ENCODE measurements at regions not wholly inside any gene's neighbourhood (a gene's known extent, or its start where the extent isn't known, plus 50 kb on each side); places are given as distances from the start of the nearest gene placed in this dataset.

- H3K36me3 Mint-ChIP-seq = no peaks in the 10 kb centered on the region
- Histone ChIP-seq H3K4me3 (ENCODE audit: low read length) (no peak overlapping the region), H3K27ac (ENCODE audit: low read depth, low read length) (no peak overlapping the region), H3K36me3 (ENCODE audit: insufficient read depth, low read length) (no peaks in the 10 kb centered on the region), H3K4me1 (ENCODE audit: insufficient read depth, low read length) (no peaks in the 10 kb centered on the region), H3K27me3 (ENCODE audit: insufficient read depth, low read length, poor library complexity, severe bottlenecking) (no peaks in the 10 kb centered on the region), H3K9me3 (ENCODE audit: low read length) (no peaks in the 10 kb centered on the region)
- no peaks in the 10 kb centered on the region for H3K4me1 Mint-ChIP-seq
- no peak overlapping the region for H3K4me3 Mint-ChIP-seq
- H3K27ac Mint-ChIP-seq = no peak overlapping the region
- H3K9me3 Mint-ChIP-seq = peaks cover 0 to 6% (median 0%) of the 10 kb centered on the region in 5 donors
- POLR2A ChIA-PET = no interaction called here
- peaks cover 6 to 27% of the 10 kb centered on the region in 2 donors for H3K27me3 Mint-ChIP-seq
- no peak for DNase-seq
- CTCF ChIA-PET = no interaction called here
Observed at GRCh38 chr1:165119086-165119485, 237.4 kb downstream of the LMX1A start.

GRCh38 chr1:165117482-165117881 lies 239.0 kb downstream of the LMX1A start:
- POLR2A ChIA-PET = no interaction called here
- peaks cover 6 to 24% of the 10 kb centered on the region in 2 donors for H3K27me3 Mint-ChIP-seq
- CTCF ChIA-PET = no interaction called here

GRCh38 chr1:165116732-165117131 lies 239.8 kb downstream of the LMX1A start:
- ChIA-PET POLR2A (no interaction called here), CTCF (no interaction called here)
- no peaks in the 10 kb centered on the region for H3K36me3 Mint-ChIP-seq
- H3K4me3 ChIP-seq (ENCODE audit: low read length) = no peak overlapping the region
- no peaks in the 10 kb centered on the region for H3K9me3 ChIP-seq (ENCODE audit: low read length)
- no peaks in the 10 kb centered on the region for H3K27me3 ChIP-seq (ENCODE audit: insufficient read depth, low read length, poor library complexity, severe bottlenecking)
- H3K4me1 ChIP-seq (ENCODE audit: insufficient read depth, low read length) = no peaks in the 10 kb centered on the region
- H3K36me3 ChIP-seq (ENCODE audit: insufficient read depth, low read length) = no peaks in the 10 kb centered on the region
- no peak for DNase-seq
- no peaks in the 10 kb centered on the region for H3K4me1 Mint-ChIP-seq
- no peak overlapping the region for H3K27ac ChIP-seq (ENCODE audit: low read depth, low read length)
- no peak overlapping the region for H3K4me3 Mint-ChIP-seq
- H3K27me3 Mint-ChIP-seq = peaks cover 6 to 28% of the 10 kb centered on the region in 2 donors
- H3K9me3 Mint-ChIP-seq = peaks cover 0 to 6% (median 0%) of the 10 kb centered on the region in 5 donors
- no peak overlapping the region for H3K27ac Mint-ChIP-seq

More at GRCh38 chr1:165117482-165117881, 239.0 kb downstream of the LMX1A start:
- no peak for DNase-seq
- Mint-ChIP-seq H3K4me1 (no peaks in the 10 kb centered on the region), H3K9me3 (peaks cover 0 to 6% (median 0%) of the 10 kb centered on the region in 5 donors), H3K4me3 (no peak overlapping the region), H3K36me3 (no peaks in the 10 kb centered on the region), H3K27ac (no peak overlapping the region)
- H3K36me3 ChIP-seq (ENCODE audit: insufficient read depth, low read length) = no peaks in the 10 kb centered on the region
- H3K27ac ChIP-seq (ENCODE audit: low read depth, low read length) = no peak overlapping the region
- H3K4me1 ChIP-seq (ENCODE audit: insufficient read depth, low read length) = no peaks in the 10 kb centered on the region
- H3K4me3 ChIP-seq (ENCODE audit: low read length) = no peak overlapping the region
- no peaks in the 10 kb centered on the region for H3K27me3 ChIP-seq (ENCODE audit: insufficient read depth, low read length, poor library complexity, severe bottlenecking)
- H3K9me3 ChIP-seq (ENCODE audit: low read length) = no peaks in the 10 kb centered on the region

DNA sequence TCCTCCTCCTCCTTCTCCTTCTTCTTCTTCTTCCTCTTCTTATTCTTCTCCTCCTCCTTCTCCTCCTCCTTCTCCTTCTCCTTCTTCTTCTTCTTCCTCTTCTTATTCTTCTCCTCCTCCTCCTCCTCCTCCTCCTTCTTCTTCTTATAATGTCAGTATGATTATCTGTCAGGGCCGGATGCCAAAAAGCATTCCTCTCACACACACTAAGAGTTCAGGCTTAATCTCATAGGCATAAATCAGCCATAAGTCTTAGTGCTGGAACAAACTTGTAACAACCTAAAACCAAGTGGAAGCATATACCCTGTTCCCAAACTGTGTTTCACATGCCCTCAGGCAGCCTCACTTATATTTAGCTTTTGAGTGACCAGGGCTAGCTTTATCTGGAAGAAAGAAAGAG lies 240.3 kb downstream of the LMX1A start:
- H3K4me1 ChIP-seq (ENCODE audit: insufficient read depth, low read length) = no peaks in the 10 kb centered on the region
- H3K36me3 Mint-ChIP-seq = no peaks in the 10 kb centered on the region
- no peaks in the 10 kb centered on the region for H3K9me3 ChIP-seq (ENCODE audit: low read length)
- H3K27me3 ChIP-seq (ENCODE audit: insufficient read depth, low read length, poor library complexity, severe bottlenecking) = no peaks in the 10 kb centered on the region
- H3K36me3 ChIP-seq (ENCODE audit: insufficient read depth, low read length) = no peaks in the 10 kb centered on the region
- H3K9me3 Mint-ChIP-seq = peaks cover 0 to 6% (median 0%) of the 10 kb centered on the region in 5 donors
- H3K4me3 Mint-ChIP-seq = no peak overlapping the region
- H3K27ac ChIP-seq (ENCODE audit: low read depth, low read length) = no peak overlapping the region
- no peak overlapping the region for H3K27ac Mint-ChIP-seq
- DNase-seq = no peak
- H3K27me3 Mint-ChIP-seq = peaks cover 6 to 28% of the 10 kb centered on the region in 2 donors
- ChIA-PET POLR2A (no interaction called here), CTCF (no interaction called here)
- H3K4me3 ChIP-seq (ENCODE audit: low read length) = no peak overlapping the region
- no peaks in the 10 kb centered on the region for H3K4me1 Mint-ChIP-seq

DNA sequence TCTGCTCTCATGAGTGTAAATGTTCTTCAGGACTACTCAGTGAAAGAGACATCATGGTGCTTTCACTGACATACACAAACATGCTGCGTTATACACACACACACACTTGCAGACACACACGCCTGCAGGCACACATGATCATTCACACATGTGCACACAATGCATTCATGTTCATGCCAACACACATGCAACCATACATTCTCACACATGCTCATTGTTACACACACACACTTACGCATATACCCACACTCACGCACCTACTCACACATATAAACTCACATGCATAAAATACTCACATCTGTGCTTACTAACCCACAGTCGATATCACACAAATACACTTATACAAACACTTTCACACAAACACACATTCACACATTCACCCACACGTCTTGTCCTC lies 241.6 kb downstream of the LMX1A start:
- Mint-ChIP-seq H3K27me3 (peaks cover 6 to 25% of the 10 kb centered on the region in 2 donors), H3K36me3 (no peaks in the 10 kb centered on the region), H3K9me3 (peaks cover 0 to 6% (median 0%) of the 10 kb centered on the region in 5 donors), H3K4me3 (no peak overlapping the region), H3K27ac (no peak overlapping the region), H3K4me1 (no peaks in the 10 kb centered on the region)
- Histone ChIP-seq H3K4me1 (ENCODE audit: insufficient read depth, low read length) (no peaks in the 10 kb centered on the region), H3K9me3 (ENCODE audit: low read length) (no peaks in the 10 kb centered on the region), H3K36me3 (ENCODE audit: insufficient read depth, low read length) (no peaks in the 10 kb centered on the region), H3K4me3 (ENCODE audit: low read length) (no peak overlapping the region), H3K27me3 (ENCODE audit: insufficient read depth, low read length, poor library complexity, severe bottlenecking) (no peaks in the 10 kb centered on the region), H3K27ac (ENCODE audit: low read depth, low read length) (no peak overlapping the region)
- POLR2A ChIA-PET = no interaction called here
- no peak for DNase-seq
- CTCF ChIA-PET = no interaction called here

DNA sequence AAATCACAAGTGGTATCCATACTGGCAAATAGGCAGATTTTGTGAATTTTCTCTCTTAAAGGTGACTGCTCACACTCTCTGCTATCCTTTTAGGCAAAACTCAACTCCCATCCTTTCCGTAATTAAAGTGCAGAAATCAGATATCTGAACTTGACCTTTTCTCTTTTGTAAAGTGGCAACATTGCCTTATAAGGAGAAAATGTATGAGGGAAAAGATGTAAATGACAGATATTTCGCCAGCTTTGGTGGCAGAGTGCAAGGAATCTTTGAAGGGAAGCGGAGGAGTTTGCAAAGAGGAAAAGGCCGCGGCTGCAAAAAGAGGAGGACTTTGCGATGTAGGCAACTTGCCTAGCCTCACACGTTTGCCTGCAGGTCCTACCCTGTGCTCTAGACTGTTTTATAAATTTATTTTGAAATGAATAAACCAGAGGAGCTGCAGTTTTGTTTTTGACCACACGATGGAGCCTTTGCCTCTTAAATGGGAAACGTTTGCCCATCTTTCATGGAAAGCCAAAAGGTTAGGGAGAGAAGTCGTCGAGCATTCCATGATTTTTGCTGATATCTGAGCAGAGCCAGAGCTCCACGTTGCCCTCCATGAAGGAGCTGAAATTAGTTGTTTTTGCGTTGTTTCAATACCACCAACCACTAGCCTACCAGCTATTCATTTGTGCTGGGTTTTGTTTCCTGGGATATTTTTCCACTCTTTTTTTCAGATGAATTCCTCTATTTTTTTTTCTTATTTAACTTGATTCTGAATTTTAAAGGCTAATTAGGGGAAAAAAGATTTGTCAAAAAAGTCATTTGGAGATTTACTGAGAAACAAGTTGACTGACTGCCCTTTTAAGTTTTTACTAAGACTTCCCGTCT lies 242.3 kb downstream of the LMX1A start:
- Mint-ChIP-seq H3K36me3 (no peaks in the 10 kb centered on the region), H3K27ac (no peak overlapping the region), H3K4me1 (no peaks in the 10 kb centered on the region), H3K9me3 (peaks cover 0 to 6% (median 0%) of the 10 kb centered on the region in 5 donors), H3K4me3 (no peak overlapping the region), H3K27me3 (peaks cover 5 to 20% of the 10 kb centered on the region in 2 donors)
- DNase-seq = no peak
- H3K36me3 ChIP-seq (ENCODE audit: insufficient read depth, low read length) = no peaks in the 10 kb centered on the region
- H3K9me3 ChIP-seq (ENCODE audit: low read length) = no peaks in the 10 kb centered on the region
- no peak overlapping the region for H3K27ac ChIP-seq (ENCODE audit: low read depth, low read length)
- ChIA-PET CTCF (no interaction called here), POLR2A (no interaction called here)
- no peaks in the 10 kb centered on the region for H3K27me3 ChIP-seq (ENCODE audit: insufficient read depth, low read length, poor library complexity, severe bottlenecking)
- H3K4me1 ChIP-seq (ENCODE audit: insufficient read depth, low read length) = no peaks in the 10 kb centered on the region
- H3K4me3 ChIP-seq (ENCODE audit: low read length) = no peak overlapping the region

- peaks cover 0 to 2% (median 0%) of the 10 kb centered on the region in 5 donors for H3K9me3 Mint-ChIP-seq
- Histone ChIP-seq H3K4me3 (ENCODE audit: low read length) (no peak overlapping the region), H3K27ac (ENCODE audit: low read depth, low read length) (no peak overlapping the region), H3K27me3 (ENCODE audit: insufficient read depth, low read length, poor library complexity, severe bottlenecking) (no peaks in the 10 kb centered on the region), H3K9me3 (ENCODE audit: low read length) (no peaks in the 10 kb centered on the region), H3K36me3 (ENCODE audit: insufficient read depth, low read length) (no peaks in the 10 kb centered on the region), H3K4me1 (ENCODE audit: insufficient read depth, low read length) (no peaks in the 10 kb centered on the region)
- H3K36me3 Mint-ChIP-seq = no peaks in the 10 kb centered on the region
- ChIA-PET POLR2A (no interaction called here), CTCF (no interaction called here)
- H3K27me3 Mint-ChIP-seq = peaks cover 0 to 10% of the 10 kb centered on the region in 2 donors
- DNase-seq = no peak
- H3K4me1 Mint-ChIP-seq = no peaks in the 10 kb centered on the region
- H3K27ac Mint-ChIP-seq = no peak overlapping the region
- H3K4me3 Mint-ChIP-seq = no peak overlapping the region
Observed at GRCh38 chr1:165112260-165112659, 244.3 kb downstream of the LMX1A start.

- Histone ChIP-seq H3K36me3 (ENCODE audit: insufficient read depth, low read length) (no peaks in the 10 kb centered on the region), H3K27ac (ENCODE audit: low read depth, low read length) (no peak overlapping the region), H3K4me1 (ENCODE audit: insufficient read depth, low read length) (no peaks in the 10 kb centered on the region), H3K27me3 (ENCODE audit: insufficient read depth, low read length, poor library complexity, severe bottlenecking) (no peaks in the 10 kb centered on the region), H3K4me3 (ENCODE audit: low read length) (no peak overlapping the region), H3K9me3 (ENCODE audit: low read length) (no peaks in the 10 kb centered on the region)
- CTCF ChIA-PET = no interaction called here
- H3K4me1 Mint-ChIP-seq = no peaks in the 10 kb centered on the region
- H3K4me3 Mint-ChIP-seq = no peak overlapping the region
- peaks cover 0 to 9% (median 0%) of the 10 kb centered on the region in 5 donors for H3K9me3 Mint-ChIP-seq
- DNase-seq = no peak
- no peaks in the 10 kb centered on the region for H3K36me3 Mint-ChIP-seq
- POLR2A ChIA-PET = no interaction called here
- H3K27me3 Mint-ChIP-seq = peaks cover 0 to 4% of the 10 kb centered on the region in 2 donors
- H3K27ac Mint-ChIP-seq = no peak overlapping the region
Observed at GRCh38 chr1:165109013-165109412, 247.5 kb downstream of the LMX1A start.
